Central memory CD8-positive, alpha-beta T cell (primary cell): ENCODE measurements at regions not wholly inside any gene's neighbourhood (a gene's known extent, or its start where the extent isn't known, plus 50 kb on each side); places are given as distances from the start of the nearest gene placed in this dataset.

Experiments
- ATAC-seq: fragments of 150-1000 bp; cut with Tn5 transposase; replicated peaks from 2 replicates; pipeline ENCODE4 v1.10.0; 2022; ENCODE audit warnings: mild to moderate bottlenecking, moderate FRiP score, moderate number of reproducible peaks; ENCODE audit not compliant: poor library complexity, severe bottlenecking; ENCODE audit errors: extremely low read depth
- DNase-seq, 2 donors: peaks; one replicate each; pipeline ENCODE4 v3.0.0; 2021; ENCODE audit warnings: low spot score in 2 of 2
- H3K27ac Mint-ChIP-seq: one replicate; pipeline ENCODE4 v1.8.0; 2022; ENCODE audit warnings: low read depth, mild to moderate bottlenecking, moderate library complexity, mixed read lengths
- H3K27me3 Mint-ChIP-seq: one replicate; pipeline ENCODE4 v1.8.0; 2022; ENCODE audit warnings: mixed read lengths
- H3K36me3 Mint-ChIP-seq: one replicate; pipeline ENCODE4 v1.8.0; 2022; ENCODE audit warnings: mild to moderate bottlenecking, moderate library complexity, mixed read lengths; ENCODE audit not compliant: insufficient read depth
- H3K4me1 Mint-ChIP-seq: one replicate; pipeline ENCODE4 v1.8.0; 2022; ENCODE audit warnings: mixed read lengths
- H3K4me3 Mint-ChIP-seq: one replicate; pipeline ENCODE4 v1.8.0; 2022; ENCODE audit warnings: mild to moderate bottlenecking, moderate library complexity, mixed read lengths
- H3K9me3 Mint-ChIP-seq: one replicate; pipeline ENCODE4 v1.8.0; 2022; ENCODE audit warnings: mixed read lengths

DNA sequence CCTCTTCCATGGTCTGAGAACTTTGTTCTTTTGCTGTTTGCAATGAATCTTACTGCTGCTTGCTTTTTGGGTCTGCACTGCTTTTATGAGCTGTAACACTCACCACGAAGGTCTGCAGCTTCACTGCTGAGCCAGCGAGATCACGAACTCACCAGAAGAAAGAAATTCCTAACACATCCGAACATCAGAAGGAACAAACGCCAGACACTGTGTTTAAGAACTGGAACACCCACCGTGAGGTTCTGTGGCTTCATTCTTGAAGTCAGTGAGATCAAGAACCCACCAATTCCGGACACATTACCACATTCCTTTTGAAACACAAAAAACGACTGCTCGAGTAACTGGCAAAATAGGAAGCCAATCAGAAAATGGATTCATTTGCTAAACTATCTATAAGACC lies 471.8 kb downstream of the TFAP2A start:
- Mint-ChIP-seq H3K27ac (no peak overlapping the region), H3K4me3 (no peak overlapping the region), H3K27me3 (no peaks in the 10 kb centered on the region), H3K9me3 (peaks cover 28% of the 10 kb centered on the region), H3K36me3 (no peaks in the 10 kb centered on the region), H3K4me1 (no peaks in the 10 kb centered on the region)
- ATAC-seq (no peak), DNase-seq (no peak)

GRCh38 chr6:9942131-9942530 lies 472.7 kb downstream of the TFAP2A start:
- H3K27ac Mint-ChIP-seq = no peak overlapping the region
- H3K36me3 Mint-ChIP-seq = no peaks in the 10 kb centered on the region
- H3K4me1 Mint-ChIP-seq = no peaks in the 10 kb centered on the region
- H3K27me3 Mint-ChIP-seq = no peaks in the 10 kb centered on the region
- DNase-seq = no peak
- H3K9me3 Mint-ChIP-seq = peaks cover 19% of the 10 kb centered on the region
- H3K4me3 Mint-ChIP-seq = no peak overlapping the region
- ATAC-seq = no peak

- H3K27me3 Mint-ChIP-seq = no peaks in the 10 kb centered on the region
Observed at GRCh38 chr6:9938801-9939200, 476.1 kb downstream of the TFAP2A start.

GRCh38 chr6:9937031-9937763 lies 477.7 kb downstream of the TFAP2A start:
- Mint-ChIP-seq H3K4me1 (no peaks in the 10 kb centered on the region), H3K27me3 (no peaks in the 10 kb centered on the region), H3K4me3 (no peak overlapping the region), H3K36me3 (no peaks in the 10 kb centered on the region), H3K27ac (no peak overlapping the region), H3K9me3 (peaks cover 5% of the 10 kb centered on the region)
- no peak for DNase-seq
- ATAC-seq = no peak

More at GRCh38 chr6:9938801-9939200, 476.1 kb downstream of the TFAP2A start:
- Mint-ChIP-seq H3K4me3 (no peak overlapping the region), H3K9me3 (peaks cover 5% of the 10 kb centered on the region), H3K4me1 (no peaks in the 10 kb centered on the region), H3K27ac (no peak overlapping the region), H3K36me3 (no peaks in the 10 kb centered on the region)
- no peak for DNase-seq
- ATAC-seq = no peak

- Mint-ChIP-seq H3K27ac (no peak overlapping the region), H3K4me3 (no peak overlapping the region), H3K27me3 (no peaks in the 10 kb centered on the region), H3K4me1 (no peaks in the 10 kb centered on the region), H3K36me3 (no peaks in the 10 kb centered on the region), H3K9me3 (peaks cover 5% of the 10 kb centered on the region)
- DNase-seq = no peak
- ATAC-seq = no peak
Observed at GRCh38 chr6:9936551-9936950, 478.3 kb downstream of the TFAP2A start.

- no peak overlapping the region for H3K27ac Mint-ChIP-seq
- no peaks in the 10 kb centered on the region for H3K36me3 Mint-ChIP-seq
- no peak for DNase-seq
- no peaks in the 10 kb centered on the region for H3K4me1 Mint-ChIP-seq
- ATAC-seq = no peak
- H3K27me3 Mint-ChIP-seq = no peaks in the 10 kb centered on the region
- H3K9me3 Mint-ChIP-seq = no peaks in the 10 kb centered on the region
- no peak overlapping the region for H3K4me3 Mint-ChIP-seq
Observed at GRCh38 chr6:9933677-9934076, 481.2 kb downstream of the TFAP2A start.

- Mint-ChIP-seq H3K9me3 (peaks cover 14% of the 10 kb centered on the region), H3K4me3 (no peak overlapping the region), H3K4me1 (no peaks in the 10 kb centered on the region), H3K27me3 (no peaks in the 10 kb centered on the region), H3K36me3 (no peaks in the 10 kb centered on the region), H3K27ac (no peak overlapping the region)
- ATAC-seq (no peak), DNase-seq (no peak)
Observed at GRCh38 chr6:9927275-9927674, 487.6 kb downstream of the TFAP2A start.

GRCh38 chr6:9924971-9925370 lies 489.9 kb downstream of the TFAP2A start:
- no peaks in the 10 kb centered on the region for H3K4me1 Mint-ChIP-seq
- no peaks in the 10 kb centered on the region for H3K36me3 Mint-ChIP-seq

DNA sequence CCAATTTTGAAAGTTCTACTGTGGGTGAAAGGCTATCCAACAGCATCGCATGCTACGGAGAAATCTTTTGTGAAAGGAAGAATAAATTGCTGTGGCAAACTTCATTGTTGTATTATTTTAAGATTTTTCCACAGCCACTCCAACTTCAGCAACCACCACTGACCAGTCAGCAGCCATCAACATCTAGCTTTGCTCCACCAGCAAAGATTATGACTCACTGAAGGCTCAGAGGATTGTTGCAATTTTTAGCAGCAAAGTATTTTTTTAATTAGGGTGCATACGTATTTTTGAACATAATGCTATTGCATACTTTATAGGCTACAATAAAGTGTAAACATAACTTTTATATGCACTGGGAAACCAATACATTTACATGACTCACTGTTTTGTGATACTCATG lies 493.5 kb downstream of the TFAP2A start:
- Mint-ChIP-seq H3K36me3 (no peaks in the 10 kb centered on the region), H3K9me3 (peaks cover 30% of the 10 kb centered on the region), H3K27ac (no peak overlapping the region), H3K4me1 (no peaks in the 10 kb centered on the region), H3K4me3 (no peak overlapping the region), H3K27me3 (no peaks in the 10 kb centered on the region)
- DNase-seq (no peak), ATAC-seq (no peak)

More at GRCh38 chr6:9924971-9925370, 489.9 kb downstream of the TFAP2A start:
- DNase-seq = no peak
- Mint-ChIP-seq H3K4me3 (no peak overlapping the region), H3K9me3 (peaks cover 21% of the 10 kb centered on the region), H3K27ac (no peak overlapping the region), H3K27me3 (no peaks in the 10 kb centered on the region)
- no peak for ATAC-seq

GRCh38 chr6:9914951-9915350 lies 499.9 kb downstream of the TFAP2A start:
- DNase-seq (no peak), ATAC-seq (no peak)
- peaks cover 21% of the 10 kb centered on the region for H3K9me3 Mint-ChIP-seq
- H3K27ac Mint-ChIP-seq = no peak overlapping the region
- no peak overlapping the region for H3K4me3 Mint-ChIP-seq
- no peaks in the 10 kb centered on the region for H3K27me3 Mint-ChIP-seq
- no peaks in the 10 kb centered on the region for H3K36me3 Mint-ChIP-seq
- no peaks in the 10 kb centered on the region for H3K4me1 Mint-ChIP-seq

DNA sequence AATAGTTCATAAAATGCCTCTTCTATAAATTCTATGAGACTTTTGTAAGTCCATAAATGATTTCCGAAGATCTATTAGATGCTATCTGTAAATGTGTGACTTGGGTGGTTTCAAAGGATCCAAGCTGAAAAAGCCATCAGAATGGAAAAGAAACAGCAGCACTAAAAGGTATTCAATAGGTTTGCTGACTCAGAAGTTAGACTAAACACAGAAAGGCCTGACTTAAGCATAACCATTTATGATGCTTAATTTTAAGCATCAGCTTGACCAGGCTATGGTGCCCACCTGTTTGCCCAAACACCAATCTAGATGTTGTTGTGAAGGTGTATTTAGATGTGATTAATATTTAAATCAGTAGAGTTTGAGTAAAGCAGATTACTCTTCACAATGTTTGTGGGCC lies 513.5 kb downstream of the TFAP2A start:
- no peak for DNase-seq
- Mint-ChIP-seq H3K4me3 (no peak overlapping the region), H3K36me3 (no peaks in the 10 kb centered on the region), H3K27ac (no peak overlapping the region), H3K4me1 (no peaks in the 10 kb centered on the region), H3K9me3 (peaks cover 7% of the 10 kb centered on the region), H3K27me3 (no peaks in the 10 kb centered on the region)
- no peak for ATAC-seq

- no peaks in the 10 kb centered on the region for H3K36me3 Mint-ChIP-seq
Observed at GRCh38 chr6:9896806-9897205, 518.1 kb downstream of the TFAP2A start.

GRCh38 chr6:9890893-9891292 lies 524.0 kb downstream of the TFAP2A start:
- Mint-ChIP-seq H3K27me3 (no peaks in the 10 kb centered on the region), H3K4me3 (no peak overlapping the region), H3K36me3 (no peaks in the 10 kb centered on the region), H3K4me1 (no peaks in the 10 kb centered on the region), H3K9me3 (peaks cover 11% of the 10 kb centered on the region), H3K27ac (no peak overlapping the region)
- no peak for ATAC-seq
- DNase-seq = no peak

More at GRCh38 chr6:9896806-9897205, 518.1 kb downstream of the TFAP2A start:
- Mint-ChIP-seq H3K27ac (no peak overlapping the region), H3K27me3 (no peaks in the 10 kb centered on the region), H3K4me1 (no peaks in the 10 kb centered on the region), H3K9me3 (peaks cover 12% of the 10 kb centered on the region), H3K4me3 (no peak overlapping the region)
- ATAC-seq = no peak
- DNase-seq = no peak
